BLaER1 treated with 17β-estradiol and CSF1 and Interleukin-3, amounts not matched to agents 10 nM and 100 nM (cell line): ENCODE measurements at regions not wholly inside any gene's neighbourhood (a gene's known extent, or its start where the extent isn't known, plus 50 kb on each side); places are given as distances from the start of the nearest gene placed in this dataset.
"Not testable (repeated sequence)": the region's sequence is repeated elsewhere in the genome, so short reads cannot be mapped to it uniquely, and the experiment has no call there.

Experiments used
- H3K27ac ChIP-seq, 11 experiments: shearing (Covaris generic); formaldehyde crosslinking; 2 replicates each; pipeline ENCODE4 v1.8.1; 2022
- H3K27me3 ChIP-seq, 11 experiments: shearing (Covaris generic); formaldehyde crosslinking; 2 replicates each; pipeline ENCODE4 v1.8.1; 2022
- H3K36me3 ChIP-seq, 11 experiments: shearing (Covaris generic); formaldehyde crosslinking; 2 replicates each; pipeline ENCODE4 v1.8.1; 2022
- H3K4me1 ChIP-seq, 10 experiments: shearing (Covaris generic); formaldehyde crosslinking; 2 replicates each; pipeline ENCODE4 v1.8.1; 2022
- H3K4me2 ChIP-seq, 11 experiments: shearing (Covaris generic); formaldehyde crosslinking; 2 replicates each; pipeline ENCODE4 v1.8.1; 2022
- H3K4me3 ChIP-seq, 10 experiments: shearing (Covaris generic); formaldehyde crosslinking; 2 replicates each; pipeline ENCODE4 v1.8.1; 2022
- H3K9ac ChIP-seq, 11 experiments: shearing (Covaris generic); formaldehyde crosslinking; 2 replicates each; pipeline ENCODE4 v1.8.1; 2022
- H3K9me3 ChIP-seq, 11 experiments: shearing (Covaris generic); formaldehyde crosslinking; replicated peaks in 1 of 11; 2 replicates each; pipeline ENCODE4 v1.8.1; 2022
- H4K20me1 ChIP-seq, 11 experiments: shearing (Covaris generic); formaldehyde crosslinking; 2 replicates each; pipeline ENCODE4 v1.8.1; 2022
- Cebpa-rat ChIP-seq, 11 experiments: shearing (Covaris generic); IDR thresholded peaks; 2 replicates each; pipeline ENCODE4 v1.8.1; 2022

DNA sequence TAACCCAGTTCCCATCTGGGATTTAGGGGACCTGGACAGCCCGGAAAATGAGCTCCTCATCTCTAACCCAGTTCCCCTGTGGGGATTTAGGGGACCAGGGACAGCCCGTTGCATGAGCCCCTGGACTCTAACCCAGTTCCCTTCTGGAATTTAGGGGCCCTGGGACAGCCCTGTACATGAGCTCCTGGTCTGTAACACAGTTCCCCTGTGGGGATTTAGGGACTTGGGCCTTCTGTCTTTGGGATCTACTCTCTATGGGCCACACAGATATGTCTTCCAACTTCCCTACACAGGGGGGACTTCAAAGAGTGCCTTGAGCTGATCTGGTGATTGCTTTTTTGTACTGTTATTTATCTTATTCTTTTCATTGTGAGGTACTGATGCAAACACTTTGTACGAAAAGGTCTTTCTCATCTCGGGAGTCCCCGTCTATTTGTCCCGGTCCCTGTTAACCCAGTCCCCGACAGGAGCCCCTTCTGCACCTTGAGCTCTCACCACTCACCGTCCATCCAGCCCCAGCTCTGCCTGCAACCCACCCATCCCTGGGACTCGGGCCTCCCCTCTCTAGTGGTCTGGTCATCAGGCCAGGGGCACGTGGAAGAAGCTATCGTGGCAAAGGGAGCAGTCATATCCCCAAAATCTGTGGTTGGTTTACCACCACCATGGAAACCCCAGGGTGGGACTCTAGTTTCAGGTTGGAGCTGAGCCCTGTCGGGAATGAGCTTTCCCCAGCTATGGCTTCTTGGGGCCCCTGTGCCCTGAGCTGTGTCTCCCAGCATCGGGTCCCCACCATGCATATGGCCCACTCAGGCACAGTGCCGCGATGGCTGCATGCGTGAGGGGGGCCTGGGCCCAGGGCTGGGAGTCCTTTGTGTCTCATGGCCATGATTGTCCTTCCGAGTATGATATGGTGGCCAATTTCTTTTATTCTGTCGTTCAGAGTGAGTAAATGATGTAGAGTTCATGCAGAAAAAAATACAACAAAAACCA, 270.4 kb upstream of the PLCXD1 start:
- H4K20me1 ChIP-seq, H3K4me1 ChIP-seq, H3K27ac ChIP-seq, H3K4me2 ChIP-seq, H3K9ac ChIP-seq, H3K9me3 ChIP-seq, H3K27me3 ChIP-seq, H3K4me3 ChIP-seq, H3K36me3 ChIP-seq: not testable (repeated sequence)

DNA sequence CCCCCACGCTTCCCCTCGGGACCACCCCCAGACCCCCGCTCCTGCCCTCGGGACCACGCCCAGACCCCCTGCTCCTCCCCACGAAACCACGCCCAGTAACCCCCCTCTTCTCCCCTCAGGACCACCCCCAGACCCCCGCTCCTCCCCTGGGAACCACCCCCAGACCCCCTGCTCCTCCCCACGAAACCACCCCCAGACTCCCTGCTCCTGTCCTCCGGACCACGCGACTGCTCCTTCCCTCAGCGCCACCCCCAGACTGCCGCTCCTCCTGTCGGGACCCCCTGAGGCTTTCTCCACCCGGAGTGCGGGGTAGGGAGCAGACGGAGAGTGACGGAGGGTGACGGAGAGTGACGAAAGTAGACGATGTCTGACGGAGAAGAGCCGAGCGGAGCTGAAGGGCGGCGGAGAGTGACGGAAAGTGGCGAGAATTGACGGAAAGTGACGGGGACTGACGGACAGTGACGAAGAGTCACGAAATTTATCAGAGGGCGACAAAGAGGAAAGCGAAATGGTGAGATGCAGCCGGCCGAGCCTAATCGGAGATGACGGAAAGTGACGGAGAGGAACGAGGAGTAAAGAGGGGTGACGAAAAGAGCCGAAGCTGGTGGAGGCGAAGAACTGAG, 267.2 kb upstream of the PLCXD1 start:
- H4K20me1 ChIP-seq, H3K27me3 ChIP-seq, H3K4me3 ChIP-seq, H3K27ac ChIP-seq, H3K36me3 ChIP-seq, H3K9me3 ChIP-seq, H3K4me2 ChIP-seq, H3K4me1 ChIP-seq, H3K9ac ChIP-seq: not testable (repeated sequence)

DNA sequence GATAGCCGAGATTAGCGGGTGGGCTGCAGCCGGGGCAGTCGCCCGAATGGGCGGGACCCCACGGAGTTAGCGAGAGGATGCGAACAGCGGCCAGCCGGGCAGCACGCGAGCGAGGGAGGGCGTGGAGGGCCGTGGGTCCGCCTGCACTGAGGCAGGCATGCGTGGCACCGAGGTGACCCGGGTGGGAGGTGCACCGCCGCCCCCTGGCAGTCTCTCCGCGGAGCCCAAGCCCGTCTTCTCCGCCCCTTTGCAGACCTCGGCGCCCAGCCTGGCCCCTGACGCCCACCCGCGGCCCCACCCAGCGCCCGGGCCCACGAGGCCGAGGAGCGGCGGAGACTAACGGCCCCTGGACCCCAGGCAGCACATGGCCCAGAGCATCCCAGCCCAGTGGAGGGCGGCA, 266.7 kb upstream of the PLCXD1 start:
- not testable (repeated sequence) for H3K27ac ChIP-seq, H3K36me3 ChIP-seq, H3K9ac ChIP-seq, H3K27me3 ChIP-seq, H3K4me1 ChIP-seq, H3K4me2 ChIP-seq, H3K9me3 ChIP-seq, H4K20me1 ChIP-seq, H3K4me3 ChIP-seq

DNA sequence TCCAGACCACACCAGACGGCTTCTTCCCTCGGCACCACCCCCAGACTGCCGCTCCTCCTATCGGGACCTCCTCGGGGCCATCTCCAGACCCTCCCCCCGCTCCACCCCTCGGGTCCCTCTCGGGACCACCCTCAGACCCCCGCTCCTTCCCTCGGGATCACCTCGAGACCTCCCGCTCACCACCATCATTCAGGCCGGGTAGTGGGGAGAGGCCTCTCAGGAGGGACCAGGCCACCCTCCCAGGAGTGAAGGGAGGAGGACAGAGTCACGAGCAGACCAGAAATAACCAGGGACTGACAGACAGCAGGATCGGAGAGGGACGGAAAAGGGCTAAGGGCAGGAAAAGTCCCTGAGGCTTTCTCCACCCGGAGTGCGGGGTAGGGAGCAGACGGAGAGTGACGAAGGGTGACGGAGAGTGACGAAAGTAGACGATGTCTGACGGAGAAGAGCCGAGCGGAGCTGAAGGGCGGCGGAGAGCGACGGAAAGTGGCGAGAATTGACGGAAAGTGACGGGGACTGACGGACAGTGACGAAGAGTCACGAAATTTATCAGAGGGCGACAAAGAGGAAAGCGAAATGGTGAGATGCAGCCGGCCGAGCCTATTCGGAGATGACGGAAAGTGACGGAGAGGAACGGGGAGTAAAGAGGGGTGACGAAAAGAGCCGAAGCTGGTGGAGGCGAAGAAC, 262.3 kb upstream of the PLCXD1 start:
- not testable (repeated sequence) for H3K4me2 ChIP-seq, H4K20me1 ChIP-seq, H3K27me3 ChIP-seq, H3K4me1 ChIP-seq, H3K4me3 ChIP-seq, H3K27ac ChIP-seq, H3K9me3 ChIP-seq, H3K9ac ChIP-seq, H3K36me3 ChIP-seq

DNA sequence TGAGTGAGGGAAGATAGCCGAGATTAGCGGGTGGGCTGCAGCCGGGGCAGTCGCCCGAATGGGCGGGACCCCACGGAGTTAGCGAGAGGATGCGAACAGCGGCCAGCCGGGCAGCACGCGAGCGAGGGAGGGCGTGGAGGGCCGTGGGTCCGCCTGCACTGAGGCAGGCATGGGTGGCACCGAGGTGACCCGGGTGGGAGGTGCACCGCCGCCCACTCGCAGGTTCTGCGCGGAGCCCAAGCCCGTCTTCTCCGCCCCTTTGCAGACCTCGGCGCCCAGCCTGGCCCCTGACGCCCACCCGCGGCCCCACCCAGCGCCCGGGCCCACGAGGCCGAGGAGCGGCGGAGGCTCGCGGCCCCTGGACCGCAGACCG, 261.7 kb upstream of the PLCXD1 start:
- not testable (repeated sequence) for H3K27me3 ChIP-seq, H4K20me1 ChIP-seq, H3K9me3 ChIP-seq, H3K36me3 ChIP-seq, H3K4me1 ChIP-seq
- peak overlapping the region; percentile 48 to 66 (median 56) for H3K4me3 ChIP-seq
- peak overlapping the region in 9 of 11 experiments; percentile 60 to 78 (median 65); a peak in 12 of 22 replicates for H3K4me2 ChIP-seq
- peak overlapping the region in 10 of 11 experiments; percentile 45 to 72 (median 62); a peak in 16 of 22 replicates for H3K9ac ChIP-seq
- H3K27ac ChIP-seq = peak overlapping the region in 4 of 11 experiments; percentile 9 to 46 (median 28); a peak in 4 of 22 replicates

DNA sequence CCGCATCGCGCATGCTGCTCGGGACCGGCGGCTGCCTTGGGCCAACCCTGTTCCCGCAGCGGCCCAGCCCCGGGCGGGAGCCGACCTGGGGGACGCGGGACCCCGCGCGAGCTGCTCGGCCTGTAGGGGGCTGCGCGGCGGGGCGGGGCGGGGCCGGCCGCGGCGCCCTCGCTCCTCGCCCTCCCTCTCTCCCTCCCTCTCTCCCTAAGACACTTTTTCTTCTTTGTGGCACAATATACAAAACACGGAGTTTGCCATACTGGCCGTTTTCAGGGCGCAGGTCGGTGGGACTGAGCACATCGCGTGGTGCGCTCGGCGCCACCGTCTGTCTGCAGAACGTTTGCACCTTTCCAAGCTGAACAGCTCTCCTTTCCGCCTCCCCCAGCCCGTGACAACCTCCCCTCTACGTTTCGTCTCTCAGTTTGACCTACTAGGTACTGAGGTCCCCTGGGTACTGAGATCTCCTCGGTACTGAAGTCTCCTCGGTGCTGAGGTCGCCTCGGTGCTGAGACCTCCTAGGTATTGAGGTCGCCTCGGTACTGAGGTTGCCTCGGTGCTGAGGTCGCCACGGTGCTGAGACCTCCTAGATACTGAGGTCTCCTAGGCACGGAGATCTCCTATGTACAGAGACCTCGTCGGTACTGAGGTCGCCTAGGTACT, 261.1 kb upstream of the PLCXD1 start:
- Histone ChIP-seq H4K20me1 (no peaks in the 10 kb centered on the region), H3K9me3 (no peaks in the 10 kb centered on the region), H3K36me3 (no peaks in the 10 kb centered on the region), H3K4me3 (peak overlapping the region; percentile 48 to 66 (median 56)), H3K9ac (peak overlapping the region; percentile 45 to 72 (median 62); a peak in 18 of 22 replicates), H3K27ac (peak overlapping the region in 4 of 11 experiments; percentile 9 to 46 (median 28); a peak in 4 of 22 replicates), H3K27me3 (no peaks in the 10 kb centered on the region), H3K4me1 (peaks cover 0 to 5% (median 4%) of the 10 kb centered on the region in 10 experiments; a peak in 6 of 20 replicates), H3K4me2 (peak overlapping the region; percentile 60 to 78 (median 66))
- TF ChIP-seq Cebpa-rat (IDR thresholded peaks at IDR 0.05) = no peak

DNA sequence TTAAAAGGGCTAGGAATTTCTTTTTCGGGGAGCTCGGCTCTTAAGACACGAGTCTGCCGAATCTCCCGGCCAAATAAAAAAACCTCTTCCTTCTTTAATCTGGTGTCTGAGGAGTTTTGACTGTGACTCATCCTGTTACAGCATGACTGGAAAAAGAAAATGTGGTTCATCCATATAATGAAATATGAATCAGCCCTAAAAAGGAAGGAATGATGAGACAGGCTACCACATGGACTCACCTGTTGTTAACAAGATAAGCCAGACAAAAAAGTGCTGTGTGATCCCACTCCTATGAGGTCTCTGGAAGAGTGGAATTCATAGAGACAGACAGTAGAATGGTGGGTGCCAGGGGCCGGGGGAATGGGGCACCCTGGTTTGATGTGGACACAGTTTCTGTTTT, 257.0 kb upstream of the PLCXD1 start:
- not testable (repeated sequence) for H3K27ac ChIP-seq, H4K20me1 ChIP-seq, H3K9me3 ChIP-seq, H3K4me1 ChIP-seq, H3K27me3 ChIP-seq, H3K36me3 ChIP-seq, H3K4me2 ChIP-seq, H3K4me3 ChIP-seq, H3K9ac ChIP-seq
